HEK293 (cell line): ENCODE measurements at regions not wholly inside any gene's neighbourhood (a gene's known extent, or its start where the extent isn't known, plus 50 kb on each side); places are given as distances from the start of the nearest gene placed in this dataset.

Experiments
- CTCF ChIA-PET: fragments of 350-600 bp; formaldehyde crosslinking; extraction: SDS; loops from one replicate; lab custom pipeline; 2021; ENCODE audit warnings: antibody characterized with exemption; lab: Yijun Ruan, JAX
- POLR2A ChIA-PET: fragments of 300-600 bp; formaldehyde crosslinking; extraction: SDS; loops from one replicate; lab custom pipeline; 2020; ENCODE audit warnings: antibody characterized with exemption, inconsistent platforms; lab: Yijun Ruan, JAX
- H3K27ac ChIP-seq: fragments of 200-500 bp; sonication (Bioruptor generic); 2 replicates; pipeline ENCODE4 v1.5.1; 2014; ENCODE audit warnings: low read depth, low read length, control low read depth, inconsistent platforms; ENCODE audit errors: extremely low read depth
- H3K36me3 ChIP-seq, 2 experiments: fragments of 200-500 bp in 1 of 2; sonication (Bioruptor generic) in 1 of 2; 1 replicate in 1 of 2; 2 replicates in 1 of 2; pipeline ENCODE4 v1.5.1; 2014 to 2017; ENCODE audit warnings: inconsistent platforms in 2 of 2, low read length in 2 of 2; ENCODE audit not compliant: control insufficient read depth in 2 of 2, insufficient read depth in 1 of 2
- H3K4me1 ChIP-seq: fragments of 200-500 bp; sonication (Bioruptor generic); 2 replicates; pipeline ENCODE4 v1.5.1; 2014; ENCODE audit warnings: mild to moderate bottlenecking, low read length, inconsistent platforms; ENCODE audit not compliant: control insufficient read depth, insufficient read depth
- H3K4me3 ChIP-seq: 2 replicates; pipeline ENCODE4 v1.5.1; 2011; ENCODE audit warnings: low read depth, mild to moderate bottlenecking, control low read depth, low read length, moderate library complexity
- H3K9me3 ChIP-seq: fragments of 200-500 bp; sonication (Bioruptor generic); 2 replicates; pipeline ENCODE4 v1.5.1; 2014; ENCODE audit warnings: low read depth, low read length, inconsistent platforms; ENCODE audit not compliant: control insufficient read depth, insufficient read depth
- EGR2 ChIP-seq: fragments of 450-650 bp; formaldehyde crosslinking; IDR thresholded peaks from 2 replicates; pipeline ENCODE4 v1.5.1; 2016; ENCODE audit warnings: low read depth, missing biosample characterization, missing genetic modification characterization
- GLI2 ChIP-seq: fragments of 450-650 bp; formaldehyde crosslinking; IDR thresholded peaks from 2 replicates; pipeline ENCODE4; 2017; ENCODE audit warnings: missing biosample characterization, missing genetic modification characterization, low read depth, borderline replicate concordance
- KLF9 ChIP-seq: fragments of 450-650 bp; formaldehyde crosslinking; IDR thresholded peaks from 2 replicates; pipeline ENCODE4 v1.5.1; 2016; ENCODE audit warnings: missing biosample characterization, missing genetic modification characterization, low read depth
- MZF1 ChIP-seq: fragments of 450-650 bp; formaldehyde crosslinking; IDR thresholded peaks from 2 replicates; pipeline ENCODE4 v1.5.1; 2017; ENCODE audit warnings: missing biosample characterization, missing genetic modification characterization, borderline replicate concordance
- OVOL3 ChIP-seq: fragments of 450-650 bp; formaldehyde crosslinking; IDR thresholded peaks from 2 replicates; pipeline ENCODE4 v1.5.1; 2016; ENCODE audit warnings: missing biosample characterization, missing genetic modification characterization
- SALL2 ChIP-seq: fragments of 450-650 bp; formaldehyde crosslinking; IDR thresholded peaks from 2 replicates; pipeline ENCODE4 v1.5.0; 2017; ENCODE audit warnings: missing biosample characterization, mild to moderate bottlenecking, missing genetic modification characterization, borderline replicate concordance
- SP2 ChIP-seq: fragments of 450-650 bp; formaldehyde crosslinking; IDR thresholded peaks from 2 replicates; pipeline ENCODE4 v1.5.1; 2016; ENCODE audit warnings: missing biosample characterization, missing genetic modification characterization
- ZBTB1 ChIP-seq: fragments of 450-650 bp; formaldehyde crosslinking; IDR thresholded peaks from 2 replicates; pipeline ENCODE4 v1.5.1; 2016; ENCODE audit warnings: missing biosample characterization, missing genetic modification characterization
- ZBTB10 ChIP-seq: fragments of 450-650 bp; formaldehyde crosslinking; IDR thresholded peaks from 2 replicates; pipeline ENCODE4 v1.5.1; 2016; ENCODE audit warnings: missing biosample characterization, missing genetic modification characterization
- ZBTB17 ChIP-seq: fragments of 450-650 bp; formaldehyde crosslinking; IDR thresholded peaks from 2 replicates; pipeline ENCODE4 v1.5.1; 2016; ENCODE audit warnings: missing biosample characterization, missing genetic modification characterization
- ZBTB20 ChIP-seq: fragments of 450-650 bp; formaldehyde crosslinking; IDR thresholded peaks from 2 replicates; pipeline ENCODE4 v1.5.1; 2016; ENCODE audit warnings: missing biosample characterization, missing genetic modification characterization
- ZBTB48 ChIP-seq: fragments of 450-650 bp; formaldehyde crosslinking; IDR thresholded peaks from 2 replicates; pipeline ENCODE4 v1.5.1; 2016; ENCODE audit warnings: missing biosample characterization, missing genetic modification characterization
- ZFP69B ChIP-seq: fragments of 450-650 bp; formaldehyde crosslinking; IDR thresholded peaks from 2 replicates; pipeline ENCODE4 v1.5.1; 2016; ENCODE audit warnings: missing biosample characterization, missing genetic modification characterization
- ZNF175 ChIP-seq: fragments of 450-650 bp; formaldehyde crosslinking; IDR thresholded peaks from 2 replicates; pipeline ENCODE4 v1.5.1; 2016; ENCODE audit warnings: missing biosample characterization, missing genetic modification characterization
- ZNF26 ChIP-seq: fragments of 450-650 bp; formaldehyde crosslinking; IDR thresholded peaks from 2 replicates; pipeline ENCODE4 v1.5.1; 2016; ENCODE audit warnings: missing biosample characterization, missing genetic modification characterization
- ZNF266 ChIP-seq: fragments of 450-650 bp; formaldehyde crosslinking; IDR thresholded peaks from 2 replicates; pipeline ENCODE4 v1.5.1; 2016; ENCODE audit warnings: missing biosample characterization, missing genetic modification characterization, low read depth
- ZNF394 ChIP-seq: fragments of 450-650 bp; formaldehyde crosslinking; IDR thresholded peaks from 2 replicates; pipeline ENCODE4 v1.5.1; 2016; ENCODE audit warnings: missing biosample characterization, missing genetic modification characterization, mild to moderate bottlenecking, moderate library complexity, borderline replicate concordance
- ZNF501 ChIP-seq: fragments of 450-650 bp; formaldehyde crosslinking; IDR thresholded peaks from 2 replicates; pipeline ENCODE4 v1.5.1; 2016; ENCODE audit warnings: missing biosample characterization, missing genetic modification characterization
- ZNF513 ChIP-seq: fragments of 450-650 bp; IDR thresholded peaks from 2 replicates; pipeline ENCODE4 v1.5.1; 2018; ENCODE audit warnings: missing biosample characterization, missing genetic modification characterization
- ZNF585B ChIP-seq: fragments of 450-650 bp; formaldehyde crosslinking; IDR thresholded peaks from 2 replicates; pipeline ENCODE4 v1.5.1; 2016; ENCODE audit warnings: missing biosample characterization, missing genetic modification characterization
- ZNF626 ChIP-seq: fragments of 450-650 bp; sonication (Bioruptor Pico); formaldehyde crosslinking; IDR thresholded peaks from 2 replicates; pipeline ENCODE4 v1.5.1; 2018; ENCODE audit warnings: missing biosample characterization, missing genetic modification characterization, inconsistent platforms
- ZNF645 ChIP-seq: fragments of 450-650 bp; formaldehyde crosslinking; IDR thresholded peaks from 2 replicates; pipeline ENCODE4; 2016; ENCODE audit warnings: missing biosample characterization, missing genetic modification characterization
- ZNF658 ChIP-seq: fragments of 450-650 bp; formaldehyde crosslinking; IDR thresholded peaks from 2 replicates; pipeline ENCODE4; 2016; ENCODE audit warnings: missing biosample characterization, missing genetic modification characterization
- ZNF701 ChIP-seq: fragments of 450-650 bp; formaldehyde crosslinking; IDR thresholded peaks from 2 replicates; pipeline ENCODE4 v1.5.1; 2016; ENCODE audit warnings: missing biosample characterization, missing genetic modification characterization
- ZNF76 ChIP-seq: fragments of 450-650 bp; formaldehyde crosslinking; IDR thresholded peaks from 2 replicates; pipeline ENCODE4; 2016; ENCODE audit warnings: low read depth, missing biosample characterization, missing genetic modification characterization, borderline replicate concordance
- ZNF777 ChIP-seq: fragments of 450-650 bp; formaldehyde crosslinking; IDR thresholded peaks from 2 replicates; pipeline ENCODE4 v1.5.1; 2017; ENCODE audit warnings: missing biosample characterization, missing genetic modification characterization, borderline replicate concordance
- ZSCAN4 ChIP-seq: fragments of 450-650 bp; formaldehyde crosslinking; IDR thresholded peaks from 2 replicates; pipeline ENCODE4 v1.5.1; 2017; ENCODE audit warnings: missing biosample characterization, missing genetic modification characterization
- TF ChIP-seq, protein P1 (sequence below): fragments of 450-650 bp; formaldehyde crosslinking; IDR thresholded peaks from 2 replicates; pipeline ENCODE4 v1.5.1; 2017; ENCODE audit warnings: missing biosample characterization, missing genetic modification characterization

DNA sequence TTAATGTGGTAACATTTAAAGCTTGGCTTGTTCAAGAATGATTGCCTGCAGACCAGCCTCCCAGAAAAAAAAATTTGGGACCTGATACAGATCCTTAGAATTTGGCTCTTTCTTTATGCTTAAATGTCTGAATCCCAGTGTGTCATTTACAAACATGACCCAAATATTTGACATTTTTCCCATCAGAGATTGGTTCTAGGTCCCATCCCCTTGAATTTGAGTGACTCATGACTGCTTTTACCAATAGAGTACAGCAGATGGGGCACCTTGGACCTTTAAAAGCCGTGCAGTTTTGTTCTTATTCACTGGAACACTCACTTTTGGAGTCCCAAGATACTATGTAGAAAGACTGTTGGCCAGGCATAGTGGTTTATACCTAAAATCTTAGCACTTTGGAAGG, 231.6 kb downstream of the ZIC1 start:
- no peaks in the 10 kb centered on the region for H3K9me3 ChIP-seq
- no peak overlapping the region for H3K4me3 ChIP-seq
- CTCF ChIA-PET, result interaction anchor here (0.6 kb wide), 1 partner anchor 521 kb away, joined by 3 read pairs; no protein-coding TSS in a partner anchor
- no peaks in the 10 kb centered on the region for H3K4me1 ChIP-seq
- H3K36me3 ChIP-seq, result no peaks in the 10 kb centered on the region
- H3K27ac ChIP-seq, result no peak overlapping the region
- TF ChIP-seq ZNF175 (no peak), ZNF394 (no peak), ZNF645 (no peak), OVOL3 (tag by site-specific recombination) (no peak), KLF9 (no peak), ZNF266 (tag by site-specific recombination) (no peak), ZNF777 (tag by site-specific recombination) (no peak), ZBTB1 (tag by site-specific recombination) (no peak), ZNF626 (tag by site-specific recombination) (no peak), GLI2 (tag by site-specific recombination) (no peak), ZFP69B (no peak), ZNF585B (no peak), ZBTB10 (tag by site-specific recombination) (no peak), SP2 (tag by site-specific recombination) (no peak), ZNF501 (tag by site-specific recombination) (no peak), ZNF76 (tag by site-specific recombination) (no peak), ZNF658 (tag by site-specific recombination) (no peak), ZBTB48 (tag by site-specific recombination) (no peak), EGR2 (tag by site-specific recombination) (no peak)
- POLR2A ChIA-PET, result no interaction called here

GRCh38 chr3:147645761-147646160, 236.6 kb downstream of the ZIC1 start:
- Histone ChIP-seq H3K36me3 (no peaks in the 10 kb centered on the region), H3K4me1 (no peaks in the 10 kb centered on the region), H3K4me3 (no peak overlapping the region), H3K27ac (no peak overlapping the region), H3K9me3 (no peaks in the 10 kb centered on the region)
- ChIA-PET POLR2A (no interaction called here), CTCF (interaction anchor here (0.6 to 0.8 kb wide), 2 partner anchors 29 to 388 kb away, joined by 3 to 4 read pairs; no protein-coding TSS in a partner anchor)
- no peak for TF ChIP-seq ZBTB20 (tag by site-specific recombination)
- TF ChIP-seq ZBTB17 (tag by site-specific recombination), result no peak
- TF ChIP-seq ZSCAN4 (tag by site-specific recombination), result no peak
- no peak for TF ChIP-seq ZNF701 (tag by site-specific recombination)
- TF ChIP-seq ZNF26 (tag by site-specific recombination), result no peak
- TF ChIP-seq, protein P1, sequence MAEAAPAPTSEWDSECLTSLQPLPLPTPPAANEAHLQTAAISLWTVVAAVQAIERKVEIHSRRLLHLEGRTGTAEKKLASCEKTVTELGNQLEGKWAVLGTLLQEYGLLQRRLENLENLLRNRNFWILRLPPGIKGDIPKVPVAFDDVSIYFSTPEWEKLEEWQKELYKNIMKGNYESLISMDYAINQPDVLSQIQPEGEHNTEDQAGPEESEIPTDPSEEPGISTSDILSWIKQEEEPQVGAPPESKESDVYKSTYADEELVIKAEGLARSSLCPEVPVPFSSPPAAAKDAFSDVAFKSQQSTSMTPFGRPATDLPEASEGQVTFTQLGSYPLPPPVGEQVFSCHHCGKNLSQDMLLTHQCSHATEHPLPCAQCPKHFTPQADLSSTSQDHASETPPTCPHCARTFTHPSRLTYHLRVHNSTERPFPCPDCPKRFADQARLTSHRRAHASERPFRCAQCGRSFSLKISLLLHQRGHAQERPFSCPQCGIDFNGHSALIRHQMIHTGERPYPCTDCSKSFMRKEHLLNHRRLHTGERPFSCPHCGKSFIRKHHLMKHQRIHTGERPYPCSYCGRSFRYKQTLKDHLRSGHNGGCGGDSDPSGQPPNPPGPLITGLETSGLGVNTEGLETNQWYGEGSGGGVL (tag by site-specific recombination), result no peak
- TF ChIP-seq SALL2 (tag by site-specific recombination), result no peak
- no peak for TF ChIP-seq MZF1
- no peak for TF ChIP-seq ZNF513 (tag by site-specific recombination)
